ENCODE measurements at regions not wholly inside any gene's neighbourhood (a gene's known extent, or its start where the extent isn't known, plus 50 kb on each side); places are given as distances from the start of the nearest gene placed in this dataset.

DNA sequence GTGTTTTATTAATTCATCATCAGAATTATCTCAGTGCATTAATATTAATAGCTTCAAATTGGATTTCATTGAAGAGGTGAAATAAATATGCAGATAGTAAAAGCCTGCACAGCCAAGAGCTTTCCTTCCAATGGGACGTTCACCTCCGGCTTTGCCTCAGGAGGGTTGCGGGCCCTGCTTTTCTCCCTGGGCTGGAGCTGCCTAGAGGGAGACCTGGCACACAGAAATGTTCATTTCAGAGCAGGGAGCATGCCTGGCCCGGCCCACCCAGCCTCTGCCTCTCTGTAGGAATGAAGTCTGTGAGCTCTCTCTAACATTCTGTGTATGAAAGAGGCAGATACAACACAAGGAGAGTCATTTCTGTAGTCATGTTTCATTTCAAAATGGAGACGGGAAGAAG is 100.4 kb upstream of the IRX2 start:
- no peaks in the 10 kb centered on the region for H3K27me3 ChIP-seq
- 79 to 80% methylated on average over 5 of the region's 5 CpGs for WGBS, 2 donors
- no peak for TF ChIP-seq EP300 (IDR thresholded peaks at IDR 0.05)
- no peak for DNase-seq (ENCODE audit: low spot score in 2 of 2)
- H3K4me1 ChIP-seq, result no peaks in the 10 kb centered on the region
- no peak overlapping the region for H3K4me3 ChIP-seq
- H3K36me3 ChIP-seq, result no peaks in the 10 kb centered on the region
- no peaks in the 10 kb centered on the region for H3K9me3 ChIP-seq
- H3K27ac ChIP-seq, result no peak overlapping the region

DNA sequence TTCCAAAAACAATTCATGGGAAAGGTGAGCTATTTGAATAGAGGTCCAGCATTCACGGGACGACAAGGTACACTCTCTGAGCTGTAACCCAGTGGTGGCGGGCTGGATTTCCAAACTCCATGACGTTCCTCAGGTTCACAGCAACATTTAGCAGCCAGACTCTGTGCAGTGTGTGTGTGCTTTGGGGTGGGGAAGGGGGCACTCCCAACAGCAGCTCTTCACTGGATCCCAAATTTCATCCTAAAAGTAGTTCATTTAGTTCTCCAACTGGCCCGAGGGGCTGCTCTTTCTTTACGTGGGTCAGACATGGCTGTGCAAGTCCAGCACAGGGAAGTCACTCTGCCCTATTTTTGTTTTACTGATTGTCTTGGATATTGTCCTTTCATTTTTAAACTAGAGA is 98.0 kb upstream of the IRX2 start:
- Histone ChIP-seq H3K27ac (no peak overlapping the region), H3K4me3 (no peak overlapping the region), H3K36me3 (no peaks in the 10 kb centered on the region), H3K9me3 (no peaks in the 10 kb centered on the region), H3K27me3 (no peaks in the 10 kb centered on the region), H3K4me1 (no peaks in the 10 kb centered on the region)
- 70 to 84% methylated on average over 6 of the region's 6 CpGs for WGBS, 2 donors
- TF ChIP-seq EP300 (IDR thresholded peaks at IDR 0.05), result no peak
- TF ChIP-seq POLR2A (IDR thresholded peaks at IDR 0.05), result no peak
- TF ChIP-seq, protein P1, sequence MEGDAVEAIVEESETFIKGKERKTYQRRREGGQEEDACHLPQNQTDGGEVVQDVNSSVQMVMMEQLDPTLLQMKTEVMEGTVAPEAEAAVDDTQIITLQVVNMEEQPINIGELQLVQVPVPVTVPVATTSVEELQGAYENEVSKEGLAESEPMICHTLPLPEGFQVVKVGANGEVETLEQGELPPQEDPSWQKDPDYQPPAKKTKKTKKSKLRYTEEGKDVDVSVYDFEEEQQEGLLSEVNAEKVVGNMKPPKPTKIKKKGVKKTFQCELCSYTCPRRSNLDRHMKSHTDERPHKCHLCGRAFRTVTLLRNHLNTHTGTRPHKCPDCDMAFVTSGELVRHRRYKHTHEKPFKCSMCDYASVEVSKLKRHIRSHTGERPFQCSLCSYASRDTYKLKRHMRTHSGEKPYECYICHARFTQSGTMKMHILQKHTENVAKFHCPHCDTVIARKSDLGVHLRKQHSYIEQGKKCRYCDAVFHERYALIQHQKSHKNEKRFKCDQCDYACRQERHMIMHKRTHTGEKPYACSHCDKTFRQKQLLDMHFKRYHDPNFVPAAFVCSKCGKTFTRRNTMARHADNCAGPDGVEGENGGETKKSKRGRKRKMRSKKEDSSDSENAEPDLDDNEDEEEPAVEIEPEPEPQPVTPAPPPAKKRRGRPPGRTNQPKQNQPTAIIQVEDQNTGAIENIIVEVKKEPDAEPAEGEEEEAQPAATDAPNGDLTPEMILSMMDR (IDR thresholded peaks at IDR 0.05), result no peak
- DNase-seq (ENCODE audit: low spot score in 2 of 2), result no peak

DNA sequence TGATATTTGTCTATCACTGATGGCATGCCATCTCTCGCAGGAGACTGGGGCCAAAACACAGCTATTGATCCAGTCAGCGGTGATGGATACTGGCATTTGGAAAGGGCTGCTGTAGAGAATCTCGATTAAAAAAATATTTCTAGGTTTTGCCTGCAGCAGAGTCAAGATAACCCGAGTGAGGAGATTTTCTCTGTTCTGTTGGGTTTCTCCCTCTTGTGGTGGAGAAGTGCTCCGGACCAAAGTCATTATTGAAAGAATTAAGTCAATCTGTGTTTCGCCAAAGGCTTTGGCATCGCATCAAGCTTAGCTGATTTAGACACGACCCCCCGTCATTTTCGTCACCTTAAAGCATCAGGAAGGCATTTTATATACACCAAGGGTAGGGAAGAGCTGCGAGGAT is 97.1 kb upstream of the IRX2 start:
- H3K27me3 ChIP-seq, result no peaks in the 10 kb centered on the region
- H3K4me3 ChIP-seq, result no peak overlapping the region
- H3K36me3 ChIP-seq, result no peaks in the 10 kb centered on the region
- no peak for DNase-seq (ENCODE audit: low spot score in 2 of 2)
- TF ChIP-seq EP300 (IDR thresholded peaks at IDR 0.05) (no peak), POLR2A (IDR thresholded peaks at IDR 0.05) (no peak)
- TF ChIP-seq, protein P1 (IDR thresholded peaks at IDR 0.05), result no peak
- H3K4me1 ChIP-seq, result no peaks in the 10 kb centered on the region
- H3K27ac ChIP-seq, result no peak overlapping the region
- no peaks in the 10 kb centered on the region for H3K9me3 ChIP-seq
- WGBS, 2 donors, result 60 to 62% methylated on average over 11 of the region's 11 CpGs

DNA sequence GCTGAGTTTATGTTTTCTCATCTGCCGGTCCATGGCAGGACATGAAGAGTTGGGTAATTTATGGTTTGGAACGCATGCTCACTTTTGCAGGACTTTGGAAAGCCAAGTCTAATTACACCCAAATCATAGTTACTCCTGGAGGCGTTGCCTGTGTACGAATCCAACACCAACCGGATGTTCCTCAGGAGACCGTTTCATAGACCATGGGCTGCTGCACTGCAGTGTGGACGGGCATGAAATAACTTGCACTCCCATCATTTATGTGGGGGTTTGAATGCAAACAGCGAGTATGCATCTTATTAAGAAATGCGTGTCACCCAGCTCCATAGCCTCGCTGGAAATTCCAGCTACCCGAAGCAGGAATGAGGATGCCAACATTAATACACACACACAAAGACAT is 96.1 kb upstream of the IRX2 start:
- no peaks in the 10 kb centered on the region for H3K27me3 ChIP-seq
- H3K4me3 ChIP-seq, result no peak overlapping the region
- TF ChIP-seq EP300 (IDR thresholded peaks at IDR 0.05), result no peak
- TF ChIP-seq POLR2A (IDR thresholded peaks at IDR 0.05), result no peak
- no peak for DNase-seq (ENCODE audit: low spot score in 2 of 2)
- WGBS, 2 donors, result 50 to 65% methylated on average over 11 of the region's 11 CpGs
- H3K36me3 ChIP-seq, result no peaks in the 10 kb centered on the region
- no peaks in the 10 kb centered on the region for H3K4me1 ChIP-seq
- H3K27ac ChIP-seq, result no peak overlapping the region
- no peaks in the 10 kb centered on the region for H3K9me3 ChIP-seq

DNA sequence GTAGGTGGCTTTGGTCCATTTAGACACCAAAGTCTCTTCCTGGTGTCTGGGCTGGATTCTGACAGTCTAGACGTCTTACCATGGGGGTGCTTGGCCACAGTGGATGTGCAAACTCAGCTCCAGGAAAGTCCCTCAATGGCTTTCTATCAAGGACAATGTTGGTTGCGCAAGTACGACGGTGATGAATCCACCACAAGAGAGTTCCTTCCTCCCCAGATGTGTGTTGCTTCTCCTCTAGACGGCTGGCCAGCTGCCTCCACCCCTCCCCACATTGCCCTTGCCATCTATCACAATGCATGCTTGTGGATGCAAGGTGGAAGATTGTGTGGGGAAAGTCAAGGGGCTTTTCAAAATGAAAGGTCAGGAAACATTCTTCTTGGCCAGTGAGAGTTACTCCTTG is 89.7 kb upstream of the IRX2 start:
- DNase-seq (ENCODE audit: low spot score in 2 of 2), result no peak
- no peak for TF ChIP-seq EP300 (IDR thresholded peaks at IDR 0.05)
- TF ChIP-seq POLR2A (IDR thresholded peaks at IDR 0.05), result no peak
- TF ChIP-seq, protein P1 (IDR thresholded peaks at IDR 0.05), result no peak
- H3K27ac ChIP-seq, result no peak overlapping the region
- no peaks in the 10 kb centered on the region for H3K4me1 ChIP-seq
- peaks cover 0 to 3% (median 0%) of the 10 kb centered on the region in 4 donors for H3K9me3 ChIP-seq
- WGBS, 2 donors, result 57 to 73% methylated on average over 5 of the region's 5 CpGs
- H3K4me3 ChIP-seq, result no peak overlapping the region
- H3K27me3 ChIP-seq, result no peaks in the 10 kb centered on the region
- no peaks in the 10 kb centered on the region for H3K36me3 ChIP-seq

DNA sequence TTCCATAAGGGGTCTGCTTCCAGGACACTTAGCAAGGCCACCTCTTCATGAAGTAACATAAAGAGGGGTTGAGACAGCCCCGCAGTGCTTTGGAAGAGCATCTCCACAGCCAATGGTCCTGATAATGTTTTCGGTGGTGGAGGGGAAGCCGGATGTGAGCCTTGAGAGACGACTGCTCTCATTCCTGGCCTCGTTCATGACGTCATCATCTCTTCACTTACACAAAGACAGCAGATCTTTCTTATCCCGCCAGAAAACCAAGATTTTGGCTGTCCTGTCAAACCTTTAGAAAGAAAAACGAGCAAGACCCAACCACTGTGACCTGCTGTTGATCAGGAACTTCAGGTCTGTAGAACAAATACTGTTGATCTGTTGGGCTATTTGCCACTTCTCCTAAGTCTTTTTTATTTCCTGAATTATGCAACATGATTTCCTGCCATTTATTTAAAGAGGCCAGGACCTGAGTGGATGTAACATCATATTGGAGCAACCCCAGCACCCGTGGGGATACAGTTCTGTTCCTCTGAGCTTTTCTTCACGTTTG is 89.0 kb upstream of the IRX2 start:
- no peak for DNase-seq (ENCODE audit: low spot score in 2 of 2)
- Histone ChIP-seq H3K4me1 (no peaks in the 10 kb centered on the region), H3K9me3 (peaks cover 0 to 3% (median 0%) of the 10 kb centered on the region in 4 donors), H3K36me3 (no peaks in the 10 kb centered on the region), H3K4me3 (no peak overlapping the region), H3K27ac (no peak overlapping the region), H3K27me3 (no peaks in the 10 kb centered on the region)
- 63 to 64% methylated on average over 10 of the region's 10 CpGs for WGBS, 2 donors
- TF ChIP-seq POLR2A (IDR thresholded peaks at IDR 0.05), result no peak
- TF ChIP-seq, protein P1 (IDR thresholded peaks at IDR 0.05), result no peak
- TF ChIP-seq EP300 (IDR thresholded peaks at IDR 0.05), result no peak

All from tibial nerve (tissue), 4 donors.